OCI-LY1 (cell line): ENCODE measurements at regions not wholly inside any gene's neighbourhood (a gene's known extent, or its start where the extent isn't known, plus 50 kb on each side); places are given as distances from the start of the nearest gene placed in this dataset.

Experiments used
- CTCF ChIP-seq: fragments of 200-600 bp; sonication (generic), shearing (Covaris generic); IDR thresholded peaks from 2 replicates; pipeline ENCODE4 v1.5.1; 2017; ENCODE audit warnings: mild to moderate bottlenecking, antibody characterized with exemption, low read length, moderate library complexity, mixed read lengths
- EZH2 ChIP-seq: fragments of 200-600 bp; sonication (generic), shearing (Covaris generic); IDR thresholded peaks from 2 replicates; pipeline ENCODE4 v1.8.0; 2017; ENCODE audit warnings: borderline replicate concordance, mixed run types, mild to moderate bottlenecking, antibody characterized with exemption, low read length, moderate library complexity, mixed read lengths

GRCh38 chr7:12746211-12746610 lies 58.8 kb downstream of the ARL4A start:
- no peak for TF ChIP-seq CTCF
- TF ChIP-seq EZH2 = no peak
